Neural progenitor cell (in vitro differentiated cells): ENCODE measurements at regions not wholly inside any gene's neighbourhood (a gene's known extent, or its start where the extent isn't known, plus 50 kb on each side); places are given as distances from the start of the nearest gene placed in this dataset.

Experiments
- DNase-seq: peaks from one replicate; pipeline ENCODE4 v3.0.0-alpha.2; 2016; ENCODE audit warnings: low spot score
- H2AFZ ChIP-seq: fragments of 200-600 bp; sonication (generic); replicated peaks from 2 replicates; pipeline ENCODE4 v1.6.1; 2016; ENCODE audit warnings: antibody characterized with exemption
- H3F3A ChIP-seq: fragments of 200-600 bp; sonication (generic); 2 replicates; pipeline ENCODE4 v1.6.1; 2016; ENCODE audit warnings: antibody characterized with exemption, low read depth
- H3K27ac ChIP-seq: fragments of 200-600 bp; sonication (generic); 2 replicates; pipeline ENCODE4 v1.5.1; 2016; ENCODE audit warnings: mild to moderate bottlenecking
- H3K27me3 ChIP-seq: fragments of 200-600 bp; sonication (generic); 2 replicates; pipeline ENCODE4 v1.6.1; 2016; ENCODE audit warnings: mild to moderate bottlenecking, moderate library complexity
- H3K36me3 ChIP-seq: fragments of 200-600 bp; sonication (generic); 2 replicates; pipeline ENCODE4 v1.5.1; 2016
- H3K4me1 ChIP-seq: fragments of 200-600 bp; sonication (generic); 2 replicates; pipeline ENCODE4 v1.6.1; 2016; ENCODE audit warnings: mixed run types
- H3K4me2 ChIP-seq: fragments of 200-600 bp; sonication (generic); 2 replicates; pipeline ENCODE4 v1.6.1; 2016
- H3K4me3 ChIP-seq: fragments of 200-600 bp; sonication (generic); 2 replicates; pipeline ENCODE4 v1.5.1; 2016
- H3K79me2 ChIP-seq: fragments of 200-600 bp; sonication (generic); 2 replicates; pipeline ENCODE4 v1.6.1; 2016; ENCODE audit warnings: low read depth
- H3K9ac ChIP-seq: fragments of 200-600 bp; sonication (generic); 2 replicates; pipeline ENCODE4 v1.6.1; 2016
- H3K9me3 ChIP-seq: fragments of 200-600 bp; sonication (generic); 2 replicates; pipeline ENCODE4 v1.5.1; 2016; ENCODE audit warnings: low read depth
- H4K20me1 ChIP-seq: fragments of 200-600 bp; sonication (generic); 2 replicates; pipeline ENCODE4 v1.6.1; 2016; ENCODE audit warnings: low read depth
- H3K27ac Mint-ChIP-seq: 3 replicates; pipeline ENCODE4 v1.8.0; 2021; ENCODE audit warnings: mixed read lengths
- H3K27me3 Mint-ChIP-seq: 2 replicates; pipeline ENCODE4 v1.8.0; 2022; ENCODE audit warnings: low read depth, mild to moderate bottlenecking, inconsistent platforms, moderate library complexity, mixed read lengths; ENCODE audit not compliant: insufficient read depth
- H3K36me3 Mint-ChIP-seq: 3 replicates; pipeline ENCODE4 v1.8.0; 2021; ENCODE audit warnings: mixed read lengths
- H3K4me1 Mint-ChIP-seq: 3 replicates; pipeline ENCODE4 v1.8.0; 2021; ENCODE audit warnings: mixed read lengths
- H3K4me3 Mint-ChIP-seq: 3 replicates; pipeline ENCODE4 v1.8.0; 2021; ENCODE audit warnings: mild to moderate bottlenecking, moderate library complexity, mixed read lengths
- H3K9me3 Mint-ChIP-seq: 3 replicates; pipeline ENCODE4 v1.8.0; 2020; ENCODE audit warnings: mixed read lengths
- EZH2 ChIP-seq: fragments of 200-600 bp; sonication (generic); IDR thresholded peaks from 2 replicates; pipeline ENCODE4 v1.6.1; 2017; ENCODE audit warnings: antibody characterized with exemption, mild to moderate bottlenecking, moderate library complexity
- EZH2phosphoT487 ChIP-seq: fragments of 200-600 bp; sonication (generic); IDR thresholded peaks from 2 replicates; pipeline ENCODE4 v1.6.1; 2017; ENCODE audit warnings: antibody characterized with exemption
- TF ChIP-seq, protein P1 (sequence below): fragments of 200-600 bp; sonication (generic); IDR thresholded peaks from 2 replicates; pipeline ENCODE4 v1.5.1; 2017; ENCODE audit warnings: antibody characterized with exemption, mild to moderate bottlenecking

GRCh38 chr21:23801292-23801691 lies 1806.0 kb downstream of the MRPL39 start:
- no peaks in the 10 kb centered on the region for H3K79me2 ChIP-seq
- H3K4me1 ChIP-seq, result no peaks in the 10 kb centered on the region
- no peaks in the 10 kb centered on the region for H3F3A ChIP-seq
- H3K4me3 ChIP-seq, result no peak overlapping the region
- no peaks in the 10 kb centered on the region for H3K27me3 Mint-ChIP-seq
- H3K36me3 Mint-ChIP-seq, result no peaks in the 10 kb centered on the region
- H3K4me1 Mint-ChIP-seq, result no peaks in the 10 kb centered on the region
- no peak overlapping the region for H3K9ac ChIP-seq
- H2AFZ ChIP-seq, result no peak overlapping the region
- no peaks in the 10 kb centered on the region for H3K27me3 ChIP-seq
- no peak for TF ChIP-seq EZH2
- no peak for TF ChIP-seq EZH2phosphoT487
- TF ChIP-seq, protein P1, sequence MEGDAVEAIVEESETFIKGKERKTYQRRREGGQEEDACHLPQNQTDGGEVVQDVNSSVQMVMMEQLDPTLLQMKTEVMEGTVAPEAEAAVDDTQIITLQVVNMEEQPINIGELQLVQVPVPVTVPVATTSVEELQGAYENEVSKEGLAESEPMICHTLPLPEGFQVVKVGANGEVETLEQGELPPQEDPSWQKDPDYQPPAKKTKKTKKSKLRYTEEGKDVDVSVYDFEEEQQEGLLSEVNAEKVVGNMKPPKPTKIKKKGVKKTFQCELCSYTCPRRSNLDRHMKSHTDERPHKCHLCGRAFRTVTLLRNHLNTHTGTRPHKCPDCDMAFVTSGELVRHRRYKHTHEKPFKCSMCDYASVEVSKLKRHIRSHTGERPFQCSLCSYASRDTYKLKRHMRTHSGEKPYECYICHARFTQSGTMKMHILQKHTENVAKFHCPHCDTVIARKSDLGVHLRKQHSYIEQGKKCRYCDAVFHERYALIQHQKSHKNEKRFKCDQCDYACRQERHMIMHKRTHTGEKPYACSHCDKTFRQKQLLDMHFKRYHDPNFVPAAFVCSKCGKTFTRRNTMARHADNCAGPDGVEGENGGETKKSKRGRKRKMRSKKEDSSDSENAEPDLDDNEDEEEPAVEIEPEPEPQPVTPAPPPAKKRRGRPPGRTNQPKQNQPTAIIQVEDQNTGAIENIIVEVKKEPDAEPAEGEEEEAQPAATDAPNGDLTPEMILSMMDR, result no peak
- no peak overlapping the region for H3K4me2 ChIP-seq
- no peak overlapping the region for H3K4me3 Mint-ChIP-seq
- peaks cover 8% of the 10 kb centered on the region for H3K9me3 Mint-ChIP-seq
- no peaks in the 10 kb centered on the region for H4K20me1 ChIP-seq
- H3K9me3 ChIP-seq, result peaks cover 7% of the 10 kb centered on the region
- no peaks in the 10 kb centered on the region for H3K36me3 ChIP-seq
- no peak overlapping the region for H3K27ac ChIP-seq
- DNase-seq, result no peak
- no peak overlapping the region for H3K27ac Mint-ChIP-seq

GRCh38 chr21:23799376-23799775 lies 1807.9 kb downstream of the MRPL39 start:
- H3K4me3 Mint-ChIP-seq, result no peak overlapping the region
- no peaks in the 10 kb centered on the region for H3K4me1 Mint-ChIP-seq
- Histone ChIP-seq H3K27me3 (no peaks in the 10 kb centered on the region), H3K27ac (no peak overlapping the region), H3K9ac (no peak overlapping the region), H2AFZ (no peak overlapping the region), H3K4me3 (no peak overlapping the region), H4K20me1 (no peaks in the 10 kb centered on the region), H3K4me1 (no peaks in the 10 kb centered on the region), H3K36me3 (no peaks in the 10 kb centered on the region), H3K79me2 (no peaks in the 10 kb centered on the region), H3K9me3 (peaks cover 8% of the 10 kb centered on the region), H3F3A (no peaks in the 10 kb centered on the region), H3K4me2 (no peak overlapping the region)
- peaks cover 2% of the 10 kb centered on the region for H3K9me3 Mint-ChIP-seq
- DNase-seq, result no peak
- TF ChIP-seq, protein P1, result no peak
- H3K27ac Mint-ChIP-seq, result no peak overlapping the region
- H3K27me3 Mint-ChIP-seq, result no peaks in the 10 kb centered on the region
- H3K36me3 Mint-ChIP-seq, result no peaks in the 10 kb centered on the region

DNA sequence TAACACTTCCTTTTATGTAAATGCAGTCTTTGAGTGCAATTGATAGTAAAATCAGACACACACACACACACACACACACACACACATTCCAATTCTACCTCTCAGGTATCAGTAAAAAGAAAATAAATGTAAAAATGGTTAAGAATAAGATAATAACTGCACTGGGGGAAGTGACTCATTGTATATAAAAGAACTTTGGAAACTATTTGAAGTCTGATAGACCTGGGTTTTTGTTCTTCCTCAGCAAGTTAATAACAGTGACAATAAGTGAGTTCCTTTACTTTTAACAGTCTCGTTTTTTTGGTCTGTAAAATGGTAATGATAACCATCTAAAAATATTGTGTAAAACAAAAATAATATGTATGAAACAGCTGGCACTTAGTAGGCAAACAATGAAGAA lies 1815.0 kb downstream of the MRPL39 start:
- Histone ChIP-seq H3K4me2 (no peak overlapping the region), H3K79me2 (no peaks in the 10 kb centered on the region), H3K4me3 (no peak overlapping the region), H3K9ac (no peak overlapping the region), H3K27ac (no peak overlapping the region), H3K36me3 (no peaks in the 10 kb centered on the region), H3F3A (no peaks in the 10 kb centered on the region), H3K27me3 (no peaks in the 10 kb centered on the region), H2AFZ (no peak overlapping the region), H3K4me1 (no peaks in the 10 kb centered on the region), H4K20me1 (no peaks in the 10 kb centered on the region), H3K9me3 (peaks cover 19% of the 10 kb centered on the region)
- H3K9me3 Mint-ChIP-seq, result no peaks in the 10 kb centered on the region
- TF ChIP-seq EZH2, result no peak
- TF ChIP-seq, protein P1, result no peak
- no peak for TF ChIP-seq EZH2phosphoT487
- no peaks in the 10 kb centered on the region for H3K27me3 Mint-ChIP-seq
- H3K27ac Mint-ChIP-seq, result no peak overlapping the region
- H3K4me3 Mint-ChIP-seq, result no peak overlapping the region
- H3K4me1 Mint-ChIP-seq, result no peaks in the 10 kb centered on the region
- no peak for DNase-seq
- H3K36me3 Mint-ChIP-seq, result no peaks in the 10 kb centered on the region

GRCh38 chr21:23789864-23790263 lies 1817.4 kb downstream of the MRPL39 start:
- Mint-ChIP-seq H3K36me3 (no peaks in the 10 kb centered on the region), H3K4me3 (no peak overlapping the region), H3K27ac (no peak overlapping the region), H3K4me1 (no peaks in the 10 kb centered on the region), H3K27me3 (no peaks in the 10 kb centered on the region), H3K9me3 (no peaks in the 10 kb centered on the region)
- TF ChIP-seq, protein P1, result no peak
- no peak for TF ChIP-seq EZH2phosphoT487
- TF ChIP-seq EZH2, result no peak
- H3K4me3 ChIP-seq, result no peak overlapping the region
- DNase-seq, result no peak
- H3K27me3 ChIP-seq, result no peaks in the 10 kb centered on the region
- no peaks in the 10 kb centered on the region for H3F3A ChIP-seq
- H3K36me3 ChIP-seq, result no peaks in the 10 kb centered on the region
- H3K9me3 ChIP-seq, result peaks cover 10% of the 10 kb centered on the region
- no peak overlapping the region for H3K4me2 ChIP-seq
- no peaks in the 10 kb centered on the region for H3K79me2 ChIP-seq
- H3K27ac ChIP-seq, result no peak overlapping the region
- no peaks in the 10 kb centered on the region for H4K20me1 ChIP-seq
- H3K9ac ChIP-seq, result no peak overlapping the region
- H3K4me1 ChIP-seq, result no peaks in the 10 kb centered on the region
- no peak overlapping the region for H2AFZ ChIP-seq
